ENCODE measurements at regions not wholly inside any gene's neighbourhood (a gene's known extent, or its start where the extent isn't known, plus 50 kb on each side); places are given as distances from the start of the nearest gene placed in this dataset.

GRCh38 chr3:194067949-194068362, 68.0 kb upstream of the HES1 start:
- no peak overlapping the region for H3K27ac Mint-ChIP-seq
- no peak overlapping the region for H3K18ac ChIP-seq (ENCODE audit: insufficient read length, low read depth, low read length)

More at GRCh38 chr3:194067949-194068362, 68.0 kb upstream of the HES1 start:
- Histone ChIP-seq H4K5ac (ENCODE audit: insufficient read length, low read depth, low read length) (no peak overlapping the region), H3K79me1 (ENCODE audit: insufficient read depth, low read depth, low read length, poor library complexity, severe bottlenecking) (no peaks in the 10 kb centered on the region), H3T11ph (ENCODE audit: low read length) (no peak overlapping the region), H2BK20ac (ENCODE audit: low read depth, low read length, poor library complexity, severe bottlenecking) (no peak overlapping the region), H2BK12ac (ENCODE audit: insufficient read length, low read depth, low read length) (no peak overlapping the region), H2AFZ (ENCODE audit: low read length) (no peak overlapping the region), H3K27ac (ENCODE audit: insufficient read length, low read depth, low read length) (no peak overlapping the region), H3K4me2 (ENCODE audit: insufficient read depth, insufficient read length, low read length) (no peak overlapping the region), H2AK5ac (ENCODE audit: insufficient read length, low read length) (no peak overlapping the region), H3K56ac (ENCODE audit: insufficient read length, low read depth, low read length) (no peak overlapping the region), H2BK5ac (ENCODE audit: insufficient read length, low read length) (no peak overlapping the region), H4K91ac (ENCODE audit: insufficient read length, low read depth, low read length) (no peak overlapping the region), H3K4ac (ENCODE audit: low read depth, low read length) (no peak overlapping the region), H3K9me3 (ENCODE audit: control insufficient read depth, low read depth, low read length) (no peaks in the 10 kb centered on the region), H4K8ac (replicated peaks; ENCODE audit: insufficient read length, low read depth, low read length) (no peak overlapping the region), H3K27me3 (ENCODE audit: insufficient read depth, low read length) (peaks cover 4% of the 10 kb centered on the region; the same call in 1 of the 2 replicates), H3K4me1 (ENCODE audit: insufficient read depth, low read length) (no peaks in the 10 kb centered on the region), H2BK15ac (ENCODE audit: low read depth, low read length) (no peak overlapping the region), H3K79me2 (ENCODE audit: insufficient read depth, low read length) (no peaks in the 10 kb centered on the region), H2BK120ac (ENCODE audit: low read depth, low read length, poor library complexity, severe bottlenecking) (no peak overlapping the region), H3K23ac (ENCODE audit: insufficient read length, low read depth, low read length) (no peak overlapping the region), H3K9ac (ENCODE audit: extremely low read depth, insufficient read length, low read length) (no peak overlapping the region), H3K14ac (ENCODE audit: insufficient read depth, low read length) (no peak overlapping the region), H3K23me2 (ENCODE audit: insufficient read length, low read depth, low read length, poor library complexity, severe bottlenecking) (no peaks in the 10 kb centered on the region), H4K20me1 (ENCODE audit: control insufficient read depth, insufficient read depth, insufficient read length) (peaks cover 3% of the 10 kb centered on the region)
- peaks cover 61% of the 10 kb centered on the region for H3K27me3 Mint-ChIP-seq (ENCODE audit: low read depth)
- H3K9me3 Mint-ChIP-seq = peaks cover 22 to 26% of the 10 kb centered on the region in 2 experiments
- peaks cover 5 to 34% (median 15%) of the 10 kb centered on the region in 3 experiments; a peak in 4 of 7 replicates for H3K36me3 Mint-ChIP-seq (ENCODE audit: insufficient read depth in 1 of 3, low read depth in 3 of 3)
- WGBS (ENCODE audit: extremely low coverage, insufficient read length, low lambda C conversion rate) = no CpG with 5 or more reads among the region's 4 CpGs
- DNase-seq = no peak
- TF ChIP-seq CTCF (conservative IDR thresholded peaks at IDR 0.05) = no peak
- H3K4me3 Mint-ChIP-seq = no peak overlapping the region
- peaks cover 19% of the 10 kb centered on the region in 2 experiments for H3K4me1 Mint-ChIP-seq

Data from H9 (cell line).